K562 (cell line): ENCODE measurements at regions not wholly inside any gene's neighbourhood (a gene's known extent, or its start where the extent isn't known, plus 50 kb on each side); places are given as distances from the start of the nearest gene placed in this dataset.
A peak's percentile ranks its signal among the peaks of the same experiment; 100 is the strongest.

ENCODE experiments used
- ARID1B ChIP-seq: fragments of 450-650 bp; IDR thresholded peaks from 2 replicates; pipeline ENCODE4 v1.6.1; 2016; ENCODE audit warnings: antibody characterized with exemption, mild to moderate bottlenecking, inconsistent platforms
- E2F8 ChIP-seq: fragments of 450-650 bp; IDR thresholded peaks from 2 replicates; pipeline ENCODE4 v1.7.1; 2018; ENCODE audit warnings: mild to moderate bottlenecking, low read depth; ENCODE audit not compliant: partially characterized antibody
- EP400 ChIP-seq: fragments of 450-650 bp; IDR thresholded peaks from 2 replicates; pipeline ENCODE4 v1.6.1; 2017; ENCODE audit warnings: antibody characterized with exemption, mild to moderate bottlenecking, moderate library complexity
- FOS ChIP-seq: IDR thresholded peaks from 3 replicates; pipeline ENCODE4 v1.6.1; 2011; ENCODE audit not compliant: insufficient read length; ENCODE audit errors: extremely low read depth
- HNRNPUL1 ChIP-seq: fragments of 200-400 bp; formaldehyde crosslinking; IDR thresholded peaks from 2 replicates; pipeline ENCODE4 v1.6.1; 2017; ENCODE audit warnings: low read length
- MBD2 ChIP-seq: sonication (generic); IDR thresholded peaks from 2 replicates; pipeline ENCODE4 v1.6.1; 2016; ENCODE audit warnings: low read depth, borderline replicate concordance
- MCM5 ChIP-seq: fragments of 450-650 bp; IDR thresholded peaks from 2 replicates; pipeline ENCODE4 v1.6.1; 2016; ENCODE audit warnings: low read depth
- MYC ChIP-seq, 2 experiments: fragments of 250-450 bp in 1 of 2; sonication (Bioruptor Pico) in 1 of 2; IDR thresholded peaks; 2 replicates each; pipeline versions ENCODE4 v1.5.1 to v1.6.1; 2012 to 2021; ENCODE audit warnings: low read depth in 2 of 2, borderline replicate concordance in 1 of 2, improper control_type of control experiment in 1 of 2, low read length in 1 of 2, mild to moderate bottlenecking in 1 of 2, moderate library complexity in 1 of 2
- PHF21A ChIP-seq: fragments of 450-650 bp; IDR thresholded peaks from 2 replicates; pipeline ENCODE4 v1.6.1; 2017; ENCODE audit warnings: low read depth, borderline replicate concordance
- POLR3G ChIP-seq: IDR thresholded peaks from 2 replicates; pipeline ENCODE4 v1.6.1; 2011; ENCODE audit not compliant: insufficient read length, insufficient replicate concordance; ENCODE audit errors: extremely low read depth
- SLC30A9 ChIP-seq: fragments of 250-450 bp; sonication (Bioruptor Pico); IDR thresholded peaks from 2 replicates; pipeline ENCODE4 v1.8.0; 2022; ENCODE audit warnings: mild to moderate bottlenecking, moderate library complexity
- SREBF2 ChIP-seq: sonication (generic); formaldehyde crosslinking; IDR thresholded peaks from 2 replicates; pipeline ENCODE4 v1.4.0; 2020; ENCODE audit warnings: mild to moderate bottlenecking, missing genetic modification reagents
- USF1 ChIP-seq: sonication (generic); formaldehyde crosslinking; IDR thresholded peaks from 2 replicates; pipeline ENCODE4 v1.9.0; 2022; ENCODE audit warnings: mild to moderate bottlenecking, missing genetic modification reagents
- ZNF217 ChIP-seq: sonication (generic); formaldehyde crosslinking; IDR thresholded peaks from 2 replicates; pipeline ENCODE4 v1.8.0; 2022; ENCODE audit warnings: mild to moderate bottlenecking, missing genetic modification reagents
- ZNF395 ChIP-seq: fragments of 200-800 bp; sonication (Bioruptor generic); IDR thresholded peaks from 2 replicates; pipeline ENCODE4 v1.6.1; 2017; ENCODE audit warnings: missing genetic modification characterization, missing compliant biosample characterization
- TF ChIP-seq, protein P1 (sequence below), 2 experiments: IDR thresholded peaks in 1 of 2; conservative IDR thresholded peaks in 1 of 2; 2 replicates each; pipeline ENCODE4 v1.6.1; 2016; ENCODE audit warnings: low read depth in 2 of 2, mild to moderate bottlenecking in 1 of 2, missing compliant biosample characterization in 1 of 2, missing genetic modification characterization in 1 of 2, moderate library complexity in 1 of 2
- TF ChIP-seq, protein P2 (sequence below): fragments of 250-450 bp; sonication (Bioruptor Pico); IDR thresholded peaks from 2 replicates; pipeline ENCODE4 v1.5.0; 2021; ENCODE audit warnings: mild to moderate bottlenecking, moderate library complexity

DNA sequence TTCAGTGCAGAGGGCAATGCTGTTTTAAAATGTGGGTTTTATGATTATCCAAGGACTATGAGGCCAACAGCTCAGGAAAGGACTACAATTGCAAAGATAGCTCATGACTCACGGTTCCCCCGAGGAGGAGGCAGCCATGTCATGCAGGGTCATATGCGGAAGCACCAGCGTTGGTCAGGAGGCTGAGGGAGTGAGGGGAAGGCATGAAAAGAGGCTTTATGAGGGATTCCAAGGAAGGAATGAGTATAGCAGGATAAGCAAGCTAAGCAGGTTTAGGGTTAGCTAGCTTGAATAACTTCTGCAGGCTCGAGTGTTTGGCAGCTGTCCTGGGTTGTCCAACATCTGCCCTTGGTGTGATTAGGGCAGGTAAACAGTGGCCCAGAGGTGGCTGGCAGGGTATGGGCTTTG lies 495.1 kb downstream of the SETD4 start (continued):
- TF ChIP-seq PHF21A (no peak), MBD2 (no peak), SREBF2 (no peak), E2F8 (no peak), ZNF395 (CRISPR knock-in tag) (no peak), HNRNPUL1 (no peak), ARID1B (peak; percentile 51; the same call in 1 of the 2 replicates), USF1 (no peak), MCM5 (no peak), FOS (no peak), MYC (IDR thresholded peaks at IDR 0.05; ENCODE audit: low read depth, low read length) (no peak), MYC (CRISPR knock-in tag; IDR thresholded peaks at IDR 0.05; ENCODE audit: borderline replicate concordance, low read depth) (no peak), EP400 (no peak), ZNF217 (CRISPR knock-in tag) (no peak), SLC30A9 (no peak), POLR3G (no peak)
- TF ChIP-seq, protein P1, sequence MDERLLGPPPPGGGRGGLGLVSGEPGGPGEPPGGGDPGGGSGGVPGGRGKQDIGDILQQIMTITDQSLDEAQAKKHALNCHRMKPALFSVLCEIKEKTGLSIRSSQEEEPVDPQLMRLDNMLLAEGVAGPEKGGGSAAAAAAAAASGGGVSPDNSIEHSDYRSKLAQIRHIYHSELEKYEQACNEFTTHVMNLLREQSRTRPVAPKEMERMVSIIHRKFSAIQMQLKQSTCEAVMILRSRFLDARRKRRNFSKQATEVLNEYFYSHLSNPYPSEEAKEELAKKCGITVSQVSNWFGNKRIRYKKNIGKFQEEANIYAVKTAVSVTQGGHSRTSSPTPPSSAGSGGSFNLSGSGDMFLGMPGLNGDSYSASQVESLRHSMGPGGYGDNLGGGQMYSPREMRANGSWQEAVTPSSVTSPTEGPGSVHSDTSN (CRISPR knock-in tag; IDR thresholded peaks at IDR 0.05; ENCODE audit: low read depth): no peak
- TF ChIP-seq, protein P1 (tag; conservative IDR thresholded peaks at IDR 0.05; ENCODE audit: low read depth): no peak
- TF ChIP-seq, protein P2, sequence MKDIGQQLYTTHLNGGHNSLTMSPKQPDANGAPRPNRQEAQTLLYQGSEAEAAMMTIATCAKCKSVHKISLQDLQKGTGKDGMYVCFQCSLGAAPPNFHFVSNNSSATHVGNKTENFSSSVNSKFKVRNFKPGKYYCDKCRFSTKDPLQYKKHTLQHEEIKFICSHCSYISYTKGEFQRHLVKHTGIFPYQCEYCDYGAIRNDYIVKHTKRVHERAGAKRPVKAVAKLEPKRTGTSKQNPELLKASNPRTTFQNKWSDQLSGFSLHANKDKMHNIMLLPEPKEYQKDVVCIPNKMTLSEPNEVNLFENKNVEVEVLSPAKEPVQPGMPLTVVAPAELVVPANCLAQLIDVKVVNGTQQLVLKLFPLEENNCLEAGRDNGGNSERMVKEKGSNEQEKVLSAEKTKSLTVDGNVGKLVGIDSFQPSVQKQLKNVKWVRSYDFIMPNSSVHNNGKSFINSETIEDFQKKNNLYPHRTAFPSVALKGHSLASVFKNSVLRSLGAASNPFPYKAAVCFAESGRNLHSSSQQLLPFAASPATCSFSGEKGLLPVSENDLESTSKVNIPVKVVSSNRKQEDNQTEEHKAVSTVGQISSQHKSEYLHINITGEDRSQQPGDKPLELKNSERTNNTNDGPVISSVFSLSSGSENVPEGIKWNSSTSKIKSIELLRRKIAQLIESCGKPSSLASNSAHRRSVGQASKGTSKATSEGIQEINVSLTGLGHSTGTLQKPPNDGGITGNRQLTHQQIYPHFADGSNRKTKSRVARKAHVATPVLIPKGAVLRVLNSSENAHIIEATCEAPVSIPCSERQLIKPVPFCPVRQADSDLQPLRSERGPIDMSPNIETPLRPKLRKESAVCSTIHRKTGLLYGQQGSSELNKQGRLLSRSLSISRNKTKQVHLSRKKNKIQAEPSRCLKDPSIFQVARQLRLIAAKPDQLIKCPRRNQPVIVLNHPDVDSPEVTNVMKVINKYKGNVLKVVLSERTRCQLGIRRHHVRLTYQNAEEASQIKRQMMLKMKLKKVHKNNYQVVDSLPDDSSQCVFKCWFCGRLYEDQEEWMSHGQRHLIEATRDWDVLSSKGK: no peak
